H7 (cell line): ENCODE measurements at regions not wholly inside any gene's neighbourhood (a gene's known extent, or its start where the extent isn't known, plus 50 kb on each side); places are given as distances from the start of the nearest gene placed in this dataset.
A peak's percentile ranks its signal among the peaks of the same experiment; 100 is the strongest.
"Not testable (repeated sequence)": the region's sequence is repeated elsewhere in the genome, so short reads cannot be mapped to it uniquely, and the experiment has no call there.

Experiments
- DNase-seq: peaks from one replicate; pipeline ENCODE4 v3.0.0; 2012
- H3K27me3 ChIP-seq: 2 replicates; pipeline ENCODE4 v1.6.0; 2011; ENCODE audit warnings: mild to moderate bottlenecking, low read length; ENCODE audit not compliant: control insufficient read depth, insufficient read depth
- H3K36me3 ChIP-seq: replicated peaks from 2 replicates; pipeline ENCODE4 v1.5.1; 2011; ENCODE audit warnings: low read length; ENCODE audit not compliant: control insufficient read depth, insufficient read depth
- H3K4me3 ChIP-seq: 2 replicates; pipeline ENCODE4 v1.5.1; 2011; ENCODE audit warnings: low read depth, mild to moderate bottlenecking, control low read depth, low read length, moderate library complexity; ENCODE audit not compliant: insufficient read depth

DNA sequence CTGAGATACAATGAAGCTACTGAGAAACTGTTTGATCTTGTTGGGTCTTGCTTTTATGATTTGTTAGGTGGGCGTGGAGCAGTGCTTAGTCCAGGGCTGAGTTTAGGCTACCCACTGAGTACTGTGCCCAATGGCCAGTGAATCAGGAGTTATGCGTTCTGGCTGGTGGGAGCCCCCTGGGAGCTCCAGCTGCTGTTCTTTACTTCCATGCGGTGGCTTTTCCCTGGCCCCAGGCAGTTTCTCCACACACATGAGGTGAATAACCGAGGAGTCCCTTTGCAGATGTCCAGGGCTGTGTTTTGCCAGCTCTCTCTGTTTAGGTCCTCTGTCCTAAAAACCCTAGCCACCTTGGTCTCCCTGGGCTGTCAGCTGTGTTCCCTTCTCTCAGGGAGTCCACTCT, 106.5 kb downstream of the KLF13 start:
- H3K4me3 ChIP-seq: no peak overlapping the region
- no peaks in the 10 kb centered on the region for H3K36me3 ChIP-seq
- no peaks in the 10 kb centered on the region for H3K27me3 ChIP-seq
- DNase-seq: no peak

DNA sequence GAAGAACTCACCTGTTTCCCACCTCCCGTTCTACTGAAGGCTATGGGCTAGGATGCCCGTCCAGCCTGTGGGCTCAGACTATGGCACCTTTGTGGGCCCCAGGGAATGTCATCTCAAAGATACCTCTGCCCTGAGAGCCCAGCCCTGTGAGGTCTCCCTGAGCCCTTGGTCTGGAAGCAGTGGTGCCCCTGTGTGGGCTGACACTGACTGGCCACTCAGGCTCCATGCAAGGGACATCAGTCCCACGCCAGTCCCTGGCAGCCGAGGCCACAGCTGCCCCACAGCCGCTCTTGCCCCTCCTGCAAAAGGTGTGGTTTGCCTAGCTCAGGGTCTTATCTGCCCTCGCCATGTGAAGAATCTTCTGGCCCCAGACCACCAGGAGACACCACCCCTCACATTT, 106.9 kb downstream of the KLF13 start:
- DNase-seq: no peak
- Histone ChIP-seq H3K4me3 (no peak overlapping the region), H3K27me3 (no peaks in the 10 kb centered on the region), H3K36me3 (no peaks in the 10 kb centered on the region)

DNA sequence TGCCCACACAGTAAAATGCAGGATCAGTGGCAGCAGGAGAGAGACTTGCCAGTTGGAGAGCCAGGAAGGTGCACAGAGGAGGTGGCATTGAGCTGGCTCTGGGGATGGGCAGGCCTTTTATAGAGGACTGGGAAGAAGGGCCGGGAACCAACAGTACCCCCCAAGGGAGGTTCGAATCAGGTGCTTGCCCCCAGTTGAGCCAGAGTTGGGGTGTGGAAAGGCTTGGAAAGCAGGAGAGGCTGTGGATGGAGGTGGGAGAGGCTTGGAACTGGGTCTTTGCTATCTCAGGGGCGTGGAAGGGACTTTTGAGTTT, 107.6 kb downstream of the KLF13 start:
- Histone ChIP-seq H3K36me3 (no peaks in the 10 kb centered on the region), H3K4me3 (no peak overlapping the region), H3K27me3 (no peaks in the 10 kb centered on the region)
- DNase-seq: no peak

DNA sequence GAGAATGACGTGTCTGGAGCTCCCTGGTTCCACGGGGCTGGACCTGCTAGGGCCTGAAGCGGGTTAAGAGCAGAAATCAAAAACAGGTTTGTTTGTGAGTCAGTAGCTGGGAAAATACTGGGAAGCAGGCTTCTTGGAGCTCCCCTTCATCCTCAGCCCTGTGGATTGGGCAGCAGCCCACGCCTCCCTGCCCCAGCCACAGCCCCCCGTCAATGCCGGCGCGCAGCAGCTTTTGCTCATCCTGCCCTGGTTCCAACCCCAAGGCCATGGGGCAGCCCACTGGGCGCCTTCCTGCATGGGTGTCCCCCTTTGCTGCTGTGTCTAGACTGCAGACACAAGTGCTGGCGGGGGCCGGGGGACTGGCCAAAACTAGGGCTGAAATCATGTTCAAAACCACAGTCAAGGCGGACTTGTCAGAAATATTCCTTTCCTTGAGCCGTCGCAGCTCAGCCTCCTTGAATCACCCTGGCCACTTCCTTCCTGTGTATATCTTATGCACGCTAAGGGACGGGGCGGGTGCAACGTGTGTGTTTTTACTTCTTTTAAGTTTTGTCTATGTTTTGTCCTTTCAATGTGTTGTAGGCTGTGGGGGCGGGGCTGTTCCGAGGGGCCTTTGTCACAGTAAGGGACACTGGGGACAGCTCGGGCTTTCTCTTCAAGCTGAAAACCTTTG, 108.1 kb downstream of the KLF13 start:
- Histone ChIP-seq H3K27me3 (no peaks in the 10 kb centered on the region), H3K36me3 (no peaks in the 10 kb centered on the region), H3K4me3 (no peak overlapping the region)
- DNase-seq: no peak

DNA sequence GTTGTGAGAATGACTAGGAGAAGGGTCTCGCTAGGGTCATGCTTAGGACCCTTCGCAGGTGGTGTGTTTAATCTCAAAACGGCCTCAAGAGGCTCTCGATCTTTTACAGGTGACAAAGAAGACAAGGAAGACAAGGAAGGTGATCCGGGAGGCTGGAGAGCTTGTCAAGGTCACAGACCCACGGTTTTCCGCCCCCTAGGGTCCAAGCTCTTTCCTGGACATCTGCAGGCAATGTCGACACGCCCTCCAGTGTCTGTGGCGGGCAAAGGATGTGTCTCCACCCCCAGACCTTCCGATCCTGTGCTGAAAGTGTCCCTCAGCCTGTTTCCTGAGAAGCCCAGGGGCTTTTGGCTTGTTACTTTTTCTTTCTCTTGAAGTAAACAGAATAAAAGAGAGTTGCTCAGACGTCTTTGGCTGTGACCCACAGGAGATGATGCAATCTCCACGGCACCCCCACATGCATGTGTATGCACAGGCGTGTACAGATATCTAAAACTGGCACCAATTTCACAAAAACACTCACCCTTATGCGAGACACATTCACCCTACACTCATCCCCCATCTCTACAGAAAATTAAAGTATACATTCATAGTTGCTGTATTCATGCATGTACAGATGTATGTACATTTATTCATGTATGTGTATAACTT, 108.8 kb downstream of the KLF13 start:
- Histone ChIP-seq H3K36me3 (no peaks in the 10 kb centered on the region), H3K4me3 (no peak overlapping the region)
- DNase-seq: peak; percentile 86

DNA sequence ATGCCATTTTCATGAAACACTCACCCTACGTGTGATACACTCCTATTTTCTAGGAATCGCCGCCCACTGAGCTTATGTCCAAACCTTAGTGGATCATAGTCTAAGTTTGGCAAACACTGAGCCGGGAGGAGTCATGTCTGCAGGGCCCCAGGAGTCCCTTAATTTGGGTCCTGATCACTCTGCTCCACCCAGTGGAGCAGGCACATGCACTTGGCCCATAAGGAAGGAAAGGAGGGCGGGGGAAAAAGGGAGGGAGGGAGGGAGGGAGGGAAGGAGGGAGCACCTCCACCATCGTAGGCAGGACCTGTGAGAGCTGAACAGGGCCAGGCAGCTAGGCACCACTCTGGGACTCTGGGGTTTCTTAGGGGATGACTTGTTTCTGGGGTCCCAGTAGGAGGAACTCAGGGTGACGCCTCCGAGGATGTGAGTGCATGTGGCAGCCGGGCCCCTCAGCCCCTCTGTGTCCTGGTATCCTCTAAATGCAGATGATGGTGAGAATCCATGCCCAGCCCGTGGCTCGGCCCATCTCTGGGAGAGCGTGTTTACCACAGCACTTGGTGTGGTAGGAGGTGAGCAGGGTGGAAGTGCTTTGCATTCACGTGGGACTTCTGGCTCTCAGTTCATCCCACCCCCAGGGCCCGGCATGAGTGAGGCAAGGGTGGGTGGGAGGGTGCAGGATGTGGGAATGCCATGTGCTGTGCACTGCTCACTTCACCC, 109.4 kb downstream of the KLF13 start:
- Histone ChIP-seq H3K27me3 (peaks cover 6% of the 10 kb centered on the region), H3K4me3 (no peak overlapping the region), H3K36me3 (no peaks in the 10 kb centered on the region)
- no peak for DNase-seq

More for the DNA sequence above, 108.8 kb downstream of the KLF13 start:
- H3K27me3 ChIP-seq: 0 out of 2 replicates have a peak, but pooled peaks cover under 1% of the 10 kb centered on the region

DNA sequence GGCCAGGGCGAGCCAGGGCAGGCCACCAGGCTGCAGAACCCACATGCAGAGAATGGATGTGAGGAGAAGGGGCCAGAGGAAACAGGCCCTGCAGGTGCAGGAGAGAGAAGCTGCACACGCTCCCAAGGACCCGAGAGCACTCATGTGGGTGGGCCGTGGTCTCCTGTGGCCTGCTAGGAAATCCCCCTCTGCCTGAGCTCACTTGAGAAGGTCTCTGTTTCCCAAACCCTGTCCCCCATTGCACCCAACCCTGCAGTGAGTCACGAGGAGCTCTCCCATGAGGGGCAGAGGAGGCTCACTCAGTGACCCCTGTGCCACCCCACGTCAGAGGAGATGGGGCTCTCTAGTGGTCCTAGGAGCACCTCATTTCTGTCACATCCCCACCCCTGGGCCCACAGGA, 111.1 kb downstream of the KLF13 start:
- Histone ChIP-seq H3K27me3 (peaks cover 8% of the 10 kb centered on the region), H3K36me3 (no peaks in the 10 kb centered on the region), H3K4me3 (no peak overlapping the region)
- no peak for DNase-seq

DNA sequence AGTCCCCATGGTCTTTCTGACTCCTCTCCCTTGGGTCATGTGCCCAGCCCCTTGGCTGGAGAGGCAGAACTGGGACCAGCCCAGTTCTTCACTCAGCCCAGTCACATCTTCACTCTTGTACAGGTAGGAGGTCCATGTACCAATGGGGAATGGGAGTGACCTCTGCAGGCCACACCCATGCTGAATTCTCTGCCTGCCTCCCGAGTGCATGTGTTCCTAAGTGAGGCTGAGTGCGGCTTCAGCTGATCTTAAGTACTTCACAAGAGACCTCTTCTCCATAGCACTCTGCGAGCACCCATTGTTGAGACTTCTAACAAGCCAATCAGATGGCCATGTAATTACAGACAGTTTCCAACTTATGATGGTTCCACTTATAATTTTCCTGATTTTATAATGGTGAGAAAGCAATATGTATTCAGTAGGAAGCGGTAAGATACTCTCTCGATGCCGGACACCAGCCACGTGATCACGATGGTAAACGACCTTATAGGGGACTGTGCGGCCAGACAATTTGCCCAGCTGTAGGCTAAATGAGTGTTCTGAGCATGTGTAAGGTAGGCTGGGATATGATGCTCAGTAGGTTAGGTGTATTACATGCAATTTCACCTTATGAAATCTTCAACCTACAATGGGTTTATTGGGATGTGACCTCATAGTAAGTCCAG, 112.1 kb downstream of the KLF13 start:
- Histone ChIP-seq H3K4me3 (no peak overlapping the region), H3K27me3 (peaks cover 8% of the 10 kb centered on the region), H3K36me3 (no peaks in the 10 kb centered on the region)
- no peak for DNase-seq

DNA sequence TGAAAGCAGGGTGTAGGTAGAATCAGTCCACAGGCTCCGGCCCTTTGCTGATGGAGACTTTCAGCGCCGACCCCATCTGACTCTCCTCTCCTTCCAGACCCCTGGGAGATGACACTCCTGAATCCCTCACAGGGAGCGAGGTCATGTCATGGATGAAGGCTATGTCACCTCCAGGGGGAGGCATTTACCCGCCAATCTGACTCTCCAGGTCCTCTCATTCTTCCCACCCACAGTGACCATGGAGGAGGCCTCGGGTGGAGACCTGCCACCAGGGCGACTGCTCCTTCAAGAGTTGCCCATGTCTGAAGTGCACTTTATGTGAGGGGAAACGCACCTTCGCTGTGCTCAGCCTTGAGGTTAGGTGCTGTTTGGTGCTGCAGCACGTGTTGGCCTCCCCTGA, 112.7 kb downstream of the KLF13 start:
- peak; percentile 74 for DNase-seq
- peaks cover 8% of the 10 kb centered on the region for H3K27me3 ChIP-seq
- H3K36me3 ChIP-seq: no peaks in the 10 kb centered on the region
- H3K4me3 ChIP-seq: no peak overlapping the region

DNA sequence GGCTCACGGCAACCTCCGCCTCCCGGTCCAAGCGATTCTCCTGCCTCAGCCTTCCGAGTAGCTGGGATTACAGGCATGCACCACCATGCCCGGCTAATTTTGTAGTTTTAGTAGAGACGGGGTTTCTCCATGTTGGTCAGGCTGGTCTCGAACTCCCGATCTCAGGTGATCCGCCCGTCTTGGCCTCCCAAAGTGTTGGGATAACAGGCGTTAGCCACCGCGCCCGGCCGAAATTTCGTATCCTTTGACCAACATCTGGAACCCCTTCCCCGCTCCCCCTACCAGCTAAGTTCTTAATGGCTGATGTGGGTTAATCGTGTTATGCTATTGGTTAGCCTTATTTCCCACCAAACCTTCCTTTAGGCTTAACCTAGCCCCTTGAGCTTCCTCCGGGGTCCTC, 113.6 kb downstream of the KLF13 start:
- not testable (repeated sequence) for H3K36me3 ChIP-seq, H3K27me3 ChIP-seq, DNase-seq
- H3K4me3 ChIP-seq: peak overlapping the region; percentile 41; the same call in 1 of the 2 replicates

DNA sequence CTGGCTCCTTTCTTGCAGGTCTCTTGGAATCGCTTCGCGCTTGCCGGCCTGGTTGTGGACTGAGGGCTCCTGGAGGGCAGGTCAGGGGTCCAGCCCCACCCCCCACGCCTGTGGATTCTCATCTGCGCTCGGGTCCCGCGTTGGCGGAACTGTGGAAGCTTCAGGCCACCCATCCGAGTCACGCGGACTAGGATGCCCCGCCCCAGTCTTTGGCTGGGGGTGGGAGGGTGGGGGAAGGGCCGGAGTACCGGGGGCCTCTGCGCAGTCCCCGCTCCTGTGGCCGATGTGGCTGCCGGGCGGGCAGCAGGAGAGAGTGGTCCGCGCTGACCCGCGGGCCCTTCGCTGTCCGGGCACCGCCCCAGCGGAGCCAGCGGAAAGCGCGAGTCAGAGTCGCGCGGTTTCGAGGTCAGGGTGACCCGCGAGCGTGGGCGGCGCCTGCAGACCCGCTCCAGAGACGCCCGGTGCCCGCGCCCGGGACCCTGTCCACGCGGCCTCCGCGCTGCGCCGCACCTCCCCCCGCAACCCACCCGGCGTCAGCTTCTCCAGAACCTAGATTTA, 114.2 kb downstream of the KLF13 start:
- peaks cover 8% of the 10 kb centered on the region for H3K27me3 ChIP-seq
- peak; percentile 73 for DNase-seq
- peak overlapping the region; percentile 41 for H3K4me3 ChIP-seq
- H3K36me3 ChIP-seq: no peaks in the 10 kb centered on the region

DNA sequence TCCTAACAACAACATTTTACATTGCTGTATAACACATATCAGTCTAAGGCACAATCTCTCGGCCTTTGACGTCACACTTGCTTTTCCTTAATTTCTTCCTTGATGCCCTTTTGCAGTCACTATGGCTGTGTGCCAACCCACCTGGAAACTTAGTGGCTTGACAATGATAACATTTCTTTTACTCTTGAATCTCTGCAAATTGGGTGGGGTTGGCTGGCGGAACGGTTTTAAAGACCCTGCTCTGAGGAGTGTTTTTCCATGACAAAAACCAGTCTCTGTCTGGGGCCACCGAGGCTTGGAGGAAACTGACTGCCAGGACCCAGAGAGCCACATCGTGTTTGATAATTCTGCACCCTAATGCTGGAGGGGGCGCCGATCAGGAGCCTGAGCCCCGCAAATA, 115.6 kb downstream of the KLF13 start:
- peaks cover 8% of the 10 kb centered on the region for H3K27me3 ChIP-seq
- no peak for DNase-seq
- H3K36me3 ChIP-seq: no peaks in the 10 kb centered on the region
- H3K4me3 ChIP-seq: no peak overlapping the region

DNA sequence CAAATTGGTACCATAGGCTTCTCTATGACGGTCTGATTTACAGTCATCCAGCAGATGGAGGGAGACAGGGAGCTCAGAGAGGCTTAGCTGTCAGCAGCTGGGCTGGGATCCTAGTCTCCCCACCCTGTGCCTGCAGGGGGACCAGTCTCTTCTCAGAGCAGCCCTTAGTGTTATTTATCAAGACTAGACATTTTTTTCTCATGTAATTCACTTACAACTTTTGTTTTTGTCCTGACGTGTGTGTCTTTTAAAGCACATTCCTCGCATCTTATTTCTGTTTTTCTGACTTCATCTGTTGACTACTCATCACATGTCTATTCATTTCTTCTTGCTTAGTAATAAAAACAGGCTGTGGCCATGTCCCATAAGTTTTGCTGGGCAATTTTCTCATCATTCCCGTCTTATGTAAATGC, 116.1 kb downstream of the KLF13 start:
- Histone ChIP-seq H3K4me3 (no peak overlapping the region), H3K36me3 (no peaks in the 10 kb centered on the region), H3K27me3 (peaks cover 8% of the 10 kb centered on the region)
- peak; percentile 72 for DNase-seq

DNA sequence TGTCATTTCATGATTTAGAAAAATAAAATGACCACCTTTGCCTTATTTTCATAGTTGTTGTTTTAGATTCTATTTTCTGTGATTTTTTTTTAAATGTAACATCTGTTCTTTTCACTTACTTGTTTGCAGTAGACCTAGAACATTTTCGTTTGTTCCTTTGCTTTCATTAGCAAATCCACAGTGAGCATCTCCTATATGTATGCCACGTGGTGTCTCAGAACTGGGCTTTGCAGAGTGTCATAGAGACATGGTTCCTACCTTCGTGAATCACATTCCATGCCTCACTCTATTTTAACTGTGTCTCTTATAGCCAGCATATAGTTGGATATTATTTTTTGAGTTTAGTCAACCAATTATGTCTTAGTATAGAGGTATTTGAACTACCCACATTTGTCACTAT, 118.2 kb downstream of the KLF13 start:
- Histone ChIP-seq H3K4me3 (no peak overlapping the region), H3K36me3 (no peaks in the 10 kb centered on the region), H3K27me3 (peaks cover 8% of the 10 kb centered on the region)
- DNase-seq: no peak
